ENCODE measurements at regions not wholly inside any gene's neighbourhood (a gene's known extent, or its start where the extent isn't known, plus 50 kb on each side); places are given as distances from the start of the nearest gene placed in this dataset.
"Not testable (repeated sequence)": the region's sequence is repeated elsewhere in the genome, so short reads cannot be mapped to it uniquely, and the experiment has no call there.

DNA sequence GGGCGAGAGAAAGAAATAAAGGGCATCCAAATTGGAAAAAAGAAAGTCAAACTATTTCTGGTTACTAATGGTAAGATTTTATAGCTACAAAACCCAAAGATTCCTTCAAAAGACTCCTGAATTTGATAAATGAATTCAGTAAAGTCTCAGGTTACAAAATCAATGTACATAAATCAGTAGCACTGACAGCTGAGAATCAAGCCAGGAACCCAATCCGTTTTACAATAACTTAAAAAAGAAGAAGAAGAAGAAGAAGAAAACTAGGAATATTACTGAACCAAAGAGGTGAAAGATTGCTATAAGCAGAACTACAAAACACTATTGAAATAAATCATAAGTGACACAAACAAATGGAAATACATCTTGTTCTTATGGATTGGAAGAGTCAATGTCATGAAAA is 291.5 kb upstream of the GULP1 start:
- DNase-seq, result no peak

DNA sequence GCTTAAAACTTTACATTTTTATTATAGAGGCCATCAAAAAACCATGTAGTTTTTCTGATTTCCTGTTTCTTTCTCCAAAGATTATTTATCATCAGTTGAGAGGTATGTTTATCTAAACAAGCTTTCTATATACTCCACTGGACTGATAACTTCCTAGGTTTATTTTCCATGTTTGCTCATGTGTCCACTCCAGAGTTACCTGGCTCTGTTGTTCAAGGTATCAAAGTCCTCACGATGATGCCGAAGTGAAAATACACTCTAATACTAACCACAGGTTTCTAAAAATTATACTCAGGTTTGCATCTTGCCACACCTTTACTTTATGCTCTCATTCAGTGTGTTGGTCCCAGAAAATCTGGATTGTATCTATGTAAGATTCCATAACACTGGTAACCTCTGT is 287.9 kb upstream of the GULP1 start:
- DNase-seq, result no peak

DNA sequence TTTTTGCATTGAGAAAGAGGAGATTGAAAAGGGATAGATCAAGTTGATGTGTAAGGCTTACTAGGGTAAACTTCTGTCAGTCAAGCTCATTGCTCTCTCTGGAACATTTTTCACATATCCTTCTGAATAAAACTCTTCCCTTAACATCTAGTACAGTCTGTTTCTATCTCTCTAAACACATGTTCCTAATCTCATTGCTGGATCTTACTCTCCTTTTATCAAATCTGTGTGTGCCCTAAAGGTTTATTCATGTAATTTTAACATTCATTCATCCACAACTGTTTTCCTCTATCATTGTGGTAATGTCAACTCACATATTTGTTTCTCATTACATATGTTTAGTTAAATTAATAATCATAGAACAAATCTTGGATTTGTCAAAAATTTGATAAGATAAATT is 277.9 kb upstream of the GULP1 start:
- DNase-seq, result no peak

DNA sequence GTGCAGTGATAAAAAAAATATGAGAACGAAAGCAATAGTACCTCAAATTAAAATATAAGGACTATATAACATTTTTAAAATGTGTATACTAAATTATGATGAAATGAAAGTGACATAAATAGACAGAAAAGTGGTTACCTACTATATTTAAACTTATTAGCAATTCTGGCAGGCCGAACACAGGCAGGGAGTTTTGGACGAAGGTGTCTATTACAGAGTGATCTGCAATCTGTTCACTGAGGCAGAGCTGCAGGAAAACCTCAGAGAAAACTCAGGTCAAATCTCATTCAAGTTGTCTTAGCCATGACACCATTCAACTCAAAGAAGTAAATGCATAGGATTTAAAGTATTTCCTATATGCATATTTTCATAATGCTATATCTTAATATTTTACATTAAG is 274.8 kb upstream of the GULP1 start:
- no peak for DNase-seq

DNA sequence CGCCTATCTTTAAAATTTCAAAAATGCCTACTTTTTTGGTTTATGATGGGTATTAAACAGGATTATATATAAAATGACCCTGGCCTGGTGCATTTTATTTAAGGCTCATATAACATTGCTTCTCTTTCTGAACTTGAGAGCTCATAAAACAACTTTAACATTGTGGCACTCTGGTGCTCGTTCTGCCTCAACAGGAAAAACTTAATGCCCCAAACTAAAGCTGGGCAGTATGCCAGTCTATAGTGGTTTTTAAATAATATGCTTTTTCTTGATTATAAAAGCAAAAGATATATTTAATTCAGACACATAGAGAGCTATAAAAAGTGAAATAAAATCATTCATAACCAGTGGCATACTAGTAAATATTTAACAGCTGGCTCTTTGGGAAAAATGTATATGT is 269.3 kb upstream of the GULP1 start:
- no peak for DNase-seq

DNA sequence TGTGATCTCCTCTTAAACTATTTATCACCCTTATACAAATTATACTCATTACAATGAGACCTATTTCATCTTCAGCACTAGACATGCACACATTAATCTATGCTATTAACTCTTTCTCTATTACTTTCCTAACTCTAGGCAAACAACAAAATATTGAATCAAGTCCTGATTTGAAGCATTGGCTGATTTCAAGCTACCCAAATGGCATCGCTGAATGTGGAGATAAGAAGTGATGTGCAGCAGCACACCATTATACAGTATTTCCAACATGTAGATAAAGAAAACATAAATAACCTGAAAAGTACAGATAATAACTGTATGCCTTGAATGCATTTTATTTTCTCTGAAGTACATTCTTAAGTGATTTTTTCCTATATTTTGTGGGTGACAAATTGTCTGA is 268.6 kb upstream of the GULP1 start:
- DNase-seq, result no peak

DNA sequence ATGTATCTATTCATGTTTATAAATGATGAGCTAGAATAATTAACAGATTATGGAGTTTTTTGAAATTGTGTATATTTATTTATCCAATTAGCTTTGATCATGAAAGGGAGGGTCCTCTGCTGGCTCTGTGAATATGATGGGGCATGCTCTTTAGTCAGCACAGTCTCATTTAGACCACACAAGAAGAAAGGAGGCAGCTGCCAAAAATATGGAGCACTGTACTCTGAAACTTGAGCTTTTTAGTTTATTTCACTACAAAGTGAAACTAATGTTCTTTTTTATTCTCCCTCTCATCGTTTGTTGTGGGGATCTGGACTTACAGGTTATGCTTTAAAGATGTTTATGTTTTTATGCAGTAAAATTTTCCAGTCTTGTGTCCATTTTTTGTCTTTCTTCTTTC is 266.9 kb upstream of the GULP1 start:
- DNase-seq, result no peak

DNA sequence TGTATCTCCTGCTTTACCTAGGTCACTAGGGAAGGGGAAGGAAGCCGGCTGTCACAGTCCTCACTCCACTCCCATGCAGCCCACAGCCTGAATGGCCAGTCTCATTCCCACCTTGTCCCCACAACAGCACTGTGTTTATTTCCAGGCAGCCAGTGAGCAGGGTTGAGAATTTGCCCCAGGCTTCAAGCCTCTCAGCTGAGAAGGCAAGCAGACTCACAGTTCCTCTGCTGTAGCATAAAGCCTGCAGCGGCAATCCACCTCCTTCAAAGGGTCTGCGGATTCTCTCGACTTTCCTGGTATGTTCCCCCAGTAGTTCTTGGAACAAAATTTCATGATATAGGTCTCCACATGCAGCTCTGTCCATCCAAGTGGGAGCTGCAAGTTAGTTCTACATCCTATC is 262.9 kb upstream of the GULP1 start:
- no peak for DNase-seq

DNA sequence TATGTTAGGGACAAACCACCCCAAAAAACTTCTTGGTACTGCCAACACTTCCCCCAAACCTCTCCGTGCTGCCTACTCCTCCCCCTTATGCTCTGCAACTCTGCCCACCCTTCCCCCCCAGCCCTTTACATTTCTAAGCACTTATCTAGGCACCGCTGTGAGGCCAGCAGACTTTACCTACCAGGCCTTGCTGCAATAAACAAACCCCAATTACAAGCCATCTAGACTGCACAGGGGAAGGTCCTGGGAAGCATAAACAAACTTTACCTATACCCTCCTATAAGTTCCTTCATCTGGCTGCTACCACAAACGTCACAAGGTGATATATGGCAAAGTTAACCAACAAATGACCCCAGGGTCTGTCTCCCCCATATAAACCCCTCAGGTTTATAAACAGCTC is 259.4 kb upstream of the GULP1 start:
- DNase-seq, result no peak

DNA sequence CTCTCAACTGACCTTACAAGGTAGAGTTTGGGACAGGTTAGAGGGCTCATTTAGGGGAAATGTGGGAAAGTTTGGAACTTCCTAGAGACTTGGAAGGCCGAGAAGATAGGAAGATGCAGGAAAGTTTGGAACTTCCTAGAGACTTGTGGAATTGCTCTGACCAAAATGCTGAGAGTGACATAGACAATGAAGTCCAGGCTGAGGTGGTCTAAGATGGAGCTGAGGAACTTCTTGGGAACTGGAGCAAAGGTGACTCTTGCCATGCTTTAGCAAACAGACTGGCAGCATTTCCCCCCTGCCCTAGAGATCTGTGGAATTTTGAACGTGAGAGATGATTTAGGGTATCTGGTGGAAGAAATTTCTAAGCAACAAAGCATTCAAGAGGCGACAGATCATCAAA is 258.9 kb upstream of the GULP1 start:
- no peak for DNase-seq

DNA sequence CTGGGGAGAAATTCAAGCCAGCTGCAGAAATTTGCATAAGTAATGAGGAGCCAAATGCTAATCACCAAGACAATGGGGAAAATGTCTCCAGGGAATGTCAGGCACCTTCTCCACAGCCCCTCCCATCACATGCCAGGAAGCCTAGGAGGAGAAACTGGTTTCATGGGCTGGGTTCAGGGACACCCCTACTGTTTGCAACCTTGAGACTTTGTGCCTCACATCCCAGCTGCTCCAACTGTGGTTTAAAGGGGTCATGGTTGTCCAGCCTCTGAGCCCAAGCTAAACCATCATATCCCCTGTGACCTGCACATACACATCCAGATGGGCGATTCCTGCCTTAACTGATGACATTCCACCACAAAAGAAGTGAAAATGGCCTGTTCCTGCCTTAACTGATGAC is 258.4 kb upstream of the GULP1 start:
- not testable (repeated sequence) for DNase-seq

DNA sequence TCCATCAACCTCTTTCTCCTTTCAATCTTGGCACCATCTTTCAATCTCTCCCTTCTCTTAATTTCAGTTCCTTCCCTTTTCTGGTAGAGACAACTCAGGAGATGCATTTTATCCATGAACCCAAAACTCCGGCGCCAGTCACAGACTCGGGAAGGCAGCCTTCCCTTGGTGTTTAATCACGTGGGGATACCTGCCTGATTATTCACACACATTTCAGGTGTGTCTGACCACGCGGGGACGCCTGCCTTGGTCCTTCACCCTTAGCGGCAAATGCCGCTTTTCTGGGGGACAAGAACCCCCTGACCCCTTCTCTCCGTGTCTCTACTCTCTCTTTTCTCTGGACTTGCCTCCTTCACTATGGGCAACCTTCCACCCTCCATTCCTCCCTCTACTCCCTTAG is 257.6 kb upstream of the GULP1 start:
- DNase-seq, result not testable (repeated sequence)

DNA sequence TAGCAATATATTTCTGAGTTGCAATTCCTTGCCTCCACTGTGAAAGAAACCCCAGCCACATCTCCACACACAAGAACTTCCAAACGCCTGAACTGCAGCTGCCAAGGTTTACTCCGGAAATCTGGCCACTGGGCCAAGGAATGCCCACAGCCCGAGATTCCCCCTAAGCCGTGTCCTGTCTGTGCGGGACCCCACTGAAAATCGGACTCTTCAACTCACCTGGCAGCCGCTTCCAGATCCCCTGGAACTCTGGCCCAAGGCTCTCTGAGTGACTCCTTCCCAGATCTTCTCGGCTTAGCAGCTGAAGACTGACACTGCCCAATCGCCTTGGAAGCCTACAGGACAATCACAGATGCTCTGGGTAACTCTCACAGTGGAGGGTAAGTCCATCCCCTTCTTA is 256.3 kb upstream of the GULP1 start:
- not testable (repeated sequence) for DNase-seq

DNA sequence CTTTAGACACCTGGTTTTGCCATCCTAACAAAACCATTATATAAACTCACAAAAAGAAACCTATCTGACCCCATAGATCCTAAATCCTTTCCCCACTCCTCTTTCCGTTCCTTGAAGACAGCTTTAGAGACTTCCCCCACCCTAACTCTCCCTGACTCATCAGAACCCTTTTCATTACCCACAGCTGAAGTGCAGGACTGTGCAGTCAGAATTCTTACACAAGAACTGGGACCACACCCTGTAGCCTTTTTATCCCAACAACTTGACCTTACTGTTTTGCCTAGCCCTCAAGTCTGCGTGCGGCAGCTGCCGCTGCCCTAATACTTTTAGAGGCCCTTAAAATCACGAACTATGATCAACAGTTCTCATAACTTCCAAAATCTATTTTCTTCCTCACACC is 254.9 kb upstream of the GULP1 start:
- DNase-seq, result not testable (repeated sequence)

DNA sequence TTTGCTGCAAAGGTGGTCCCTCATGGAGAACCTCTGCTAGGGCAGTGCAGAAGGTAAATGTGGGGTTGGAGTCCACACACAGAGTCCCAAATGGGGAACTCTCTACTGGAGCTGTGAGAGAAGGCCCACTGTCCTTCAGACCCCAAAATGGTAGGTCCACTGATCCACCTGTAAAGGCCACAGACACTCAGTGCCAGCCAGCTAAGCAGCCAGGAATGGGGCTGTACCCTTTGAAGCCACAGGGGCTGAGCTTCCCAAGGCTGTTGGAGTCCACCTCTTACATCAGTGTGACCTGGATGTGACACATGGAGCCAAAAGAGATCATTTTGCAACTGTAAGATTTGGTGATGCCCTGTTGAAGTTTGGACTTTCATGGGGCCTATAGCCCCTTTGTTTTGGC is 252.4 kb upstream of the GULP1 start:
- no peak for DNase-seq

DNA sequence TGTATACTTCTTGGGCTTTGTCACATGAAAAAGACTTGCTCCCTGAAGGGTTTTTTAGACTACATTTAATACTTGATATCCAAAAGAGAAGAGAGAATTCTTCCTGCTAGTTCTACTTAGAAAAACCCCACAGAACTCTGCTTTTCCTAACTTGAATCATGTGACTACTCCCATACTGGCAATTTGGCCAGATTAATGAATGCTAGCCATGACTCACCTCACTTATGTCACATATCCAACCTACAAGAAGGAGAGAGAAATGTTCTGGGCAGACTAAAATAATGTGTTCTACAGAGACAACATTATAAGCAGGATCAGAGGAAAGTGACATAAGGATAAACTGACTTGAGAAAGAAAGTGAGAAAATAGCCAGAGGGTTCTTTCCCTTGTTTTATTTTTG is 249.3 kb upstream of the GULP1 start:
- no peak for DNase-seq

DNA sequence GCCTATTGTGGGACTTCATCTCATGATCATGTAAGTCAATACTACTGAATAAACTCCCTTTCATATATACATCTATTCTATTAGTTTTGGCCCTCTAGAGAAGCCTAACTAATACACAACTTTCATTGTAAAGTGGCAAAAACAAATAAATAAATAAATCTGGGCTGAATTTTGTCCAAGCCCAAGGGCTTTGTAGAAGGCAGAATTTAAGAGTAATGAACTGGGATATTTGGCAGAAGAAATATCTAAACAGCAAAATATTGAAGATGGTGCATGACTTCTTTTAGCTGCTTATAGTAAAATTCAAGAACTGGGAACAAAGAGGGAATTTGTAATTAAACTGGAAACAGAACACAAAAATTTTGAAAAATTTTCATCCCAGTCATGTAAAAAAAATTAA is 246.7 kb upstream of the GULP1 start:
- no peak for DNase-seq

DNA sequence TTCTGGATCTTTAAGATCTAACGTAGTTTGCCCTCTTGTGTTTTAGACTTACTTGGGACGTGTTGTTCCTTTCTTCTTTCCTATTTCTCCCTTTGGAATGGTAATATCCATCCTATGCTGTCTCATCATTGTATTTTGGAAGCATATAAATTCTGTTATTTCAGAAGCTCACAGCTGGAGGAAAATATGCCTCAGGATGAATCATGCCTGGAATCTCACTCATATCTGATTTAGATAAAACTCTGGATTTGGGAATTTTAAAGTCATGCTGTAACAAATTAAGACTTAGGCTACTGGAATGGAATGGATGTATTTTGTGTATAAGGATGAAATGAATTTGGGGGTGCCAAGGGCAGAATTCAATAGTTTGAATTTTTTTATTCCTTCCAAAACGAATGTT is 245.2 kb upstream of the GULP1 start:
- no peak for DNase-seq

DNA sequence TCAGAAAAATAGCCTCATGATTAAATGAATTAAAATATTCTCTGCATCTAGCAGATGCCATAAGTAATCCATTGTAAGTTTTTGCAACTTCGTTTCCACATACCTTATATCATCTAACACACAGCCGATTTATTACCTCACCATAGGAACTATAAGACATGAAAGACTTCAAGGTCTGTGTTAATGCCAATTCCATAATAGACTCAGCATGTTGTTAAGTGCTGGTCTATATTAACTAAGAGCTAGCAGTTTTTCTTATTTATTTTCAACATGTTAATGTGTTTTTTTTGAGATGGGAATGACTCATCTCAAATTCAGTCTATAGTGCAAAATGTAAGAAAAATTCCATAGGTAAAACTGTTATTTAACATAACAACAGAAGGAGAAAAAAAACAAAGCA is 243.9 kb upstream of the GULP1 start:
- no peak for DNase-seq

DNA sequence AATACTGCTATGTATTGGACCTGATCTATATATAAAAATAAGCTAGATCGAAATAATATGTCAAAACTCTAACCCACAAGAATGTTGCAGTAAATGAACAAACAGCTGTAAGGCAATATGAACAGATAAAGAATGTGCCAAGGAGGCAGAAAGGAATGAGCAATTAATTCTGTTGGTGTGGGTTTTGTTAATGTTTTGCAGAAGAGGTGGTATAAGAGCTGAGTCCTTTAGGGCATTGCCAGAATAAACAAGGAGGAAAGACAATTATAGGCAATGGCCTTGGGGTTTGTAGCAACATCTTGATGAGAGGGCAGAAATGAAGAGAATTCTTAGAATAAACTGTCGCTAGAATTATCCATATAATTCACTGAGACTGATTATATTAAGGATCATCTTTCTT is 240.9 kb upstream of the GULP1 start:
- no peak for DNase-seq

DNA sequence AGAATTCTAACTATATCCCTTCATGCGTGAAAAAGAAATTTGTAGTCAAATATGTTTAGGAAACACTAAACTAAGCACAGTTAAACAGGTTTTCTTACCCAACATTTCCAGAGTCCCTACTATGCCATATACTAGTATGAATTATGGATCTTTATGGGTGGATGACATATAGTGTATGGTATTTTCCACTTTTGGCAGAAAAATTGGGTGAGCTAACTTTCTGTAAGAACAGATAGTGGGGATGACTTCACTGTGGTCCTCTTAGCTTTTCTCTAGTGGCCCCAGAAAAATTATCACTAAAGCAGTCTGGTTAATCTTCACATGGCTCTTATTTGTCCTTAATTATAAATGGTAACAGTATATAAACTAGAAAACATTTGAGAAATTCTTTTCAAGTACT is 240.0 kb upstream of the GULP1 start:
- DNase-seq, result no peak

DNA sequence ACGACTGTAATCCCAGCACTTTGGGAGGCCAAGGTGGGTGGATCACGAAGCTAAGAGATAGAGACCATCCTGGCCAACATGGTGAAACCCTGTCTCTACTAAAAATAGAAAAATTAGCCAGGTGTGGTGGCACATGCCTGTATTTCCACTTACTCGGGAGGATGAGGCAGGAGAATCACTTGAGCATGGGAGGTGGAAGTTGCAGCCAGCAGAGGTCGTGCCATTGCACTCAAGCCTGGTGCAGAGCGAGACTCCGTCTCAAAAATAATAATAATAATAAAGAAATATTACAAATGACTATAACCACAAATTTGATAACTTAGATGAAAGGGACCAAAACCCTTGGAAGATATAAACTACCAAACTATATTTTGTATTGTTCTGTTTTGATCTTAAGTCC is 226.3 kb upstream of the GULP1 start:
- DNase-seq, result no peak

DNA sequence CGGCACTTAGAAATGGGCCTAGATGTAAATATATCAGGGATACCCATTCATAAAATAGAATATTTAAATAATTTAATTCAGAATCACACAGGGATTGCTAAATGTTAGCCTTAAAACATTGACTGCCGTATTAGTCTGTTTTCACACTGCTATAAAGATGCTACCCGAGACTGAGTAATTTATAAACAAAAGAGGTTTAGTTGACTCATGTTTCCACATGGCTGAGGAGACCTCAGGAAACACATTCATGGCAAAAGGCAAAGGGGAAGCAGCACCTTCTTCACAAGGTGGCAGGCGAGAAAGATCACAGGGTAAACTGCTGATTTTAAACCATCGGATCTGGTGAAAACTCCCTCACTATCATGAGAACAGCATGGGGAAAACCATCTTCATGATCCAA is 223.6 kb upstream of the GULP1 start:
- no peak for DNase-seq

DNA sequence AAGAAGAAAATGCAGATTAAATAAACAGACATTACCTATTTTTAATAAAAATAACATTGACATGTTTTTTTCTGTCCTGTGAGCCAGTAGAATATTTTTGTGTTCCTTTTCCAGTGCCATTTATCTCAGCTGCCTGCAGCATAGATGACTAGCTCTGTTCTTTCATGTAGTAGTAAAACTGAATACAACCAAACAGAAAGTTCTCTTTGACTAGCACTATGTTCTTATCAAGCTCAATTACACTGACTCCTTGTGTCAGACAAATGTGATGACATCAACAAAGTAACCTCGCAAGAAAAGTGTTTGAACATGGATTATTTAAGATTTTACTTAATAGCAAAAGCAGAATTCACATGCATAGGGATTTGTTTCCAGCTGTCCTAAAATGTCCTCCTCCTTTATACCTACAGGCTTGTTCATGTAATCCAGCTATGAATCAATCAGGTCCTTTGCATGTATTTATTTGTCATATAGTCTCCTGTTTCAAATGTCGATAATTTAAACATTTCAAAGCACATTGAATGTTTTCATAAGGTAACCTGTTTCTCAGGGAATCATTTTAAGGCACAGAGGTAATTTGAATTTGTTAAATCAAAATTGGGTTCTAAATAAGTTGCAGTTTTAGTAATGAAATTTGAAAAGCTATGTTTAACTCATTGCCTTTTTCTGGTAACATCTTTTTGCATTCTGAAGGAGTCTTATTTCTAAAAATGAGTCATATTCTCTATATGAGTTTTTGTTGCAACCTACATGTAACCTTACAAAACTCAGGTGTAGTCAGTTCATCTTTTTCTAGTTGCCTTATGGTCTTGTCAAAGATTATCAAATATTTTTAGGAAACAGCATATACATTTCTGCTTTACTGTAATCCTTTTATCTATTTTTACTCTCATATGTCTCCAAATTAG is 215.3 kb upstream of the GULP1 start:
- no peak for DNase-seq

DNA sequence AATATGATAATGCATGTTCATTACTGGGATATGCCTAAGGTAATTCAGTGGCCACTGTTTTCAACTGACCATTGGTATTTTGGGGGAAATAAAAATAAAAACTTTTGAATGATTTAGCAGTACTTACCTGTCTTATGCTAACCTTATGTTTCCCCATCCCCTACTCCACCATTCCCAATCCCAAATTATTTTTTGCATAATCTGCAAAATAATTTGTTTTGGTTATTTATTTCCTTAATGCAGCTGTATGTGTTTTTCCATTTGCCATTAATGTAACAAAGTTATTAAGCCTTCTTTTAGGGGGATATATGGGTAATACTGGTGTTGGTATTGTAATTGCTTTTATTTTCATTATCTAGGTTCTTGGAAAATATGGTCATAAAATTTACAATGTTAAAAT is 213.9 kb upstream of the GULP1 start:
- no peak for DNase-seq

Data from COR-L47 (cell line).